OCI-LY3 (cell line): ENCODE measurements at regions not wholly inside any gene's neighbourhood (a gene's known extent, or its start where the extent isn't known, plus 50 kb on each side); places are given as distances from the start of the nearest gene placed in this dataset.

Source experiments
- EZH2phosphoT487 ChIP-seq: fragments of 200-600 bp; shearing (Covaris generic); IDR thresholded peaks from 2 replicates; pipeline ENCODE4 v1.6.1; 2018; ENCODE audit warnings: antibody characterized with exemption, mixed run types, low read depth
- TF ChIP-seq, protein P1 (sequence below): fragments of 200-600, 300-600 bp; sonication (generic); IDR thresholded peaks from 2 replicates; pipeline ENCODE4 v1.5.1; 2014; ENCODE audit warnings: antibody characterized with exemption, low read length, low read depth

DNA sequence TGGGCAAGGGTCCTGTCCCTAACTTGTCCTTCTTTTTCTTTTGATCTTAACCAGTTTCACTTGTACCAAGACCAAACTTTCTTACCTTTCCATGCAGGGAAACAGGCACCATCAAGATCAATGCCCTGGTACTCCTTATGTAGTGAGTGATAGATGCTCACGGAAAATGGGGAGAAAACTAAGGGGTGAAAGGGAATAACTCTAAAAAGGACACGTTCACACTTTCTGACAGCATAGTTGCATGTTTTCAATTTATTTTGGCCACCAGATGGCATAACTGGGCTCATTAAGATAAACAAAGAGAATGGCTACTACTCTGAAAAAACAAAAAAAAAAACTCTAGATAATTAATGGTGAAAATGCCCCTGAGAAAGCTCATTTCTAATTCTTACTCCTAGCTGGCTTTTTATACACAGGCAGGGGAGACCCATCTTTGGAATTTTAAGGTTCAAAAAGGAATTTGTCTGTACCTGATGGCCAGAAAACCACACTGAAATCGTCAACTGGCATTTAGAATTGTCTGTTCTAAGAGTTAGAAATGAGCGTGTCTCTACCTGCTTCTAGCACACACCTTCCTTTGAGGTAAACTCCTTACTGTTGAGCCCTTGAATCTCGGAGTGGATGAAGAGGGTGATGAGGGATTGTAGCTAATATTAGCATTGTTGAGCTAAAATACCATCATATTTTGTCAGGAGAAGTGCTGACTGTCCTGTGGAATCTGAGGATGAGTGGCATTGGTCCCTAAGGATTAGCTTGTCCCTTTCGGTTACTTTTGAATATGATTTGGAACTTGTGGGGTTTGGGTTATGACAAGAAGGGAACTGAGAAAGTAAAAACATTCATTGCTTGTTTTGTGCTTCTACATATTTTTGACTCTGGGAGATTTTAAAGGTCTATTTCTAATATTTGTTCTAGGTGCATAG, 62.2 kb upstream of the DDR1 start:
- TF ChIP-seq, protein P1, sequence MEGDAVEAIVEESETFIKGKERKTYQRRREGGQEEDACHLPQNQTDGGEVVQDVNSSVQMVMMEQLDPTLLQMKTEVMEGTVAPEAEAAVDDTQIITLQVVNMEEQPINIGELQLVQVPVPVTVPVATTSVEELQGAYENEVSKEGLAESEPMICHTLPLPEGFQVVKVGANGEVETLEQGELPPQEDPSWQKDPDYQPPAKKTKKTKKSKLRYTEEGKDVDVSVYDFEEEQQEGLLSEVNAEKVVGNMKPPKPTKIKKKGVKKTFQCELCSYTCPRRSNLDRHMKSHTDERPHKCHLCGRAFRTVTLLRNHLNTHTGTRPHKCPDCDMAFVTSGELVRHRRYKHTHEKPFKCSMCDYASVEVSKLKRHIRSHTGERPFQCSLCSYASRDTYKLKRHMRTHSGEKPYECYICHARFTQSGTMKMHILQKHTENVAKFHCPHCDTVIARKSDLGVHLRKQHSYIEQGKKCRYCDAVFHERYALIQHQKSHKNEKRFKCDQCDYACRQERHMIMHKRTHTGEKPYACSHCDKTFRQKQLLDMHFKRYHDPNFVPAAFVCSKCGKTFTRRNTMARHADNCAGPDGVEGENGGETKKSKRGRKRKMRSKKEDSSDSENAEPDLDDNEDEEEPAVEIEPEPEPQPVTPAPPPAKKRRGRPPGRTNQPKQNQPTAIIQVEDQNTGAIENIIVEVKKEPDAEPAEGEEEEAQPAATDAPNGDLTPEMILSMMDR = peak; percentile 59
- no peak for TF ChIP-seq EZH2phosphoT487
